RWPE1 (cell line): ENCODE measurements at regions not wholly inside any gene's neighbourhood (a gene's known extent, or its start where the extent isn't known, plus 50 kb on each side); places are given as distances from the start of the nearest gene placed in this dataset.

Experiments
- CTCF ChIA-PET: fragments of 350-600 bp; sonication (Branson Sonifier 250); formaldehyde crosslinking; extraction: SDS; loops from one replicate; lab custom pipeline; 2021; lab: Yijun Ruan, JAX
- POLR2A ChIA-PET: fragments of 400-600 bp; formaldehyde crosslinking; extraction: SDS; loops from one replicate; lab custom pipeline; 2020; ENCODE audit warnings: antibody characterized with exemption; ENCODE audit not compliant: low non-redundant PET; lab: Yijun Ruan, JAX
- DNase-seq: peaks from one replicate; pipeline ENCODE4 v3.0.0; 2012; ENCODE audit warnings: low spot score
- H3K27ac ChIP-seq: fragments of 450-650 bp; 2 replicates; pipeline ENCODE4 v1.5.1; 2017
- TF ChIP-seq, protein P1 (sequence below): fragments of 450-650 bp; conservative IDR thresholded peaks from 2 replicates; pipeline ENCODE4 v1.5.1; 2017; ENCODE audit warnings: low read depth, mild to moderate bottlenecking

DNA sequence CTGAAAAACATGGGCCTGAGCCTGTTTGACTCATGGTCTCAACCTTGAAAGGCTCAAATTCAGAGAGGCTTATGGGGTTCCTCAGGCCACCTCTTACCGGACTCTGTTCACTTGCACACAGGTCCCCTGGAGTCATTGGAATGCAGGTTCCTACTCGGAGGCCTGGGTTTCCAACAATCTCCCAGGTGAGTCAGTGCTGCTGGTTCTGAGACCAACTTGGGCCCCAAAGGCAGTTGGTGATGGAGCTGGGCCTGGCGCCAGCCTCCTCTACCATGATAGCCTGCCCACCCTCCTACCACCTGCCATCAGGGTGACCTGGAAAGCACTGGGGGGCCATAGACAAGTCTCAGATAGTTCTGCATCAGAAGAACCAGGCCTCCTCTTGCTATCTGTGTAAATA lies 188.4 kb downstream of the RGS3 start:
- no peak overlapping the region for H3K27ac ChIP-seq
- ChIA-PET CTCF (interaction anchor here (1.4 kb wide), 1 partner anchor 11 kb away, joined by 4 read pairs; no protein-coding TSS in a partner anchor), POLR2A (no interaction called here)
- TF ChIP-seq, protein P1, sequence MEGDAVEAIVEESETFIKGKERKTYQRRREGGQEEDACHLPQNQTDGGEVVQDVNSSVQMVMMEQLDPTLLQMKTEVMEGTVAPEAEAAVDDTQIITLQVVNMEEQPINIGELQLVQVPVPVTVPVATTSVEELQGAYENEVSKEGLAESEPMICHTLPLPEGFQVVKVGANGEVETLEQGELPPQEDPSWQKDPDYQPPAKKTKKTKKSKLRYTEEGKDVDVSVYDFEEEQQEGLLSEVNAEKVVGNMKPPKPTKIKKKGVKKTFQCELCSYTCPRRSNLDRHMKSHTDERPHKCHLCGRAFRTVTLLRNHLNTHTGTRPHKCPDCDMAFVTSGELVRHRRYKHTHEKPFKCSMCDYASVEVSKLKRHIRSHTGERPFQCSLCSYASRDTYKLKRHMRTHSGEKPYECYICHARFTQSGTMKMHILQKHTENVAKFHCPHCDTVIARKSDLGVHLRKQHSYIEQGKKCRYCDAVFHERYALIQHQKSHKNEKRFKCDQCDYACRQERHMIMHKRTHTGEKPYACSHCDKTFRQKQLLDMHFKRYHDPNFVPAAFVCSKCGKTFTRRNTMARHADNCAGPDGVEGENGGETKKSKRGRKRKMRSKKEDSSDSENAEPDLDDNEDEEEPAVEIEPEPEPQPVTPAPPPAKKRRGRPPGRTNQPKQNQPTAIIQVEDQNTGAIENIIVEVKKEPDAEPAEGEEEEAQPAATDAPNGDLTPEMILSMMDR, result no peak
- DNase-seq, result no peak

DNA sequence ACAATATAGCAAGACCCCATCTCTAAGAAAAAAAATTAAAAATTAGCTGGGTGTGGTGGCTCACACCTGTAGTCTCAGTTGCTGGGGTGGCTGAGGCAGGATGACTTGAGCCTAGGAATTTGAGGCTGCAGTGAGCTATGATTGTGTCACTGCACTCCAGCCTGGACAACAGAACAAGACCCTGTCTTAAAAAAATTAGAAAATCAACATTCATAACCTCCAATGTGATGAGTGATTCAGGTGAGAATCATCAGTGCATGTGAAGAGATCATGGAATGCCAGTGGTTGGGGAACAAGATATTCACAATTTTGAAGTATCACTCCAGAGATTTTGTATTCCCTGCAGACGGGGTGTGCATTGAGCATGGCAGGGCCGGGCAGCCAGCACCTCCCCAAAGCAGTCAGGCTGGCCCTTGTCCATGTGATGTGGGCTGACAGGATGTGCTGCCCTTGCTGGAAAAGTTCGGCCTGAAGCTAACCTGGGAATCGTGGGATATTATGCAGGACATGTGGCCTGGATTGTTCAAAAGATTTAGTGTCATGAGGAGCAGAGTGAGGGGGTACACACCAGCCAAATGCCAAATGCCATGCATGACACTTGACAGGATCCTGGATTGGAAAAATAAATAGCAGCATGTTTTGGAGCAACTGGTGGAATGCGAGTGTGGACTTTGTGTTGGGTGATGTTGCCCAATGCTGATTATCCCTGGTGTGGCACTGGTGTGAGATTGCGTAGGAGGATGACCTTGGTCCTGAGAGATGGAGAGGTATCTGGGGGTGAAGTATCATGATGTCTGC lies 189.0 kb downstream of the RGS3 start:
- CTCF ChIA-PET, result interaction anchor here (0.6 to 6.2 kb wide), 3 partner anchors 30 to 387 kb away, joined by 3 to 116 read pairs (median 5); no protein-coding TSS in a partner anchor
- TF ChIP-seq, protein P1, result no peak
- POLR2A ChIA-PET, result interaction anchor here (1.1 kb wide), 1 partner anchor 61 kb away, joined by 3 read pairs; no protein-coding TSS in a partner anchor
- H3K27ac ChIP-seq, result no peak overlapping the region
- DNase-seq, result no peak

DNA sequence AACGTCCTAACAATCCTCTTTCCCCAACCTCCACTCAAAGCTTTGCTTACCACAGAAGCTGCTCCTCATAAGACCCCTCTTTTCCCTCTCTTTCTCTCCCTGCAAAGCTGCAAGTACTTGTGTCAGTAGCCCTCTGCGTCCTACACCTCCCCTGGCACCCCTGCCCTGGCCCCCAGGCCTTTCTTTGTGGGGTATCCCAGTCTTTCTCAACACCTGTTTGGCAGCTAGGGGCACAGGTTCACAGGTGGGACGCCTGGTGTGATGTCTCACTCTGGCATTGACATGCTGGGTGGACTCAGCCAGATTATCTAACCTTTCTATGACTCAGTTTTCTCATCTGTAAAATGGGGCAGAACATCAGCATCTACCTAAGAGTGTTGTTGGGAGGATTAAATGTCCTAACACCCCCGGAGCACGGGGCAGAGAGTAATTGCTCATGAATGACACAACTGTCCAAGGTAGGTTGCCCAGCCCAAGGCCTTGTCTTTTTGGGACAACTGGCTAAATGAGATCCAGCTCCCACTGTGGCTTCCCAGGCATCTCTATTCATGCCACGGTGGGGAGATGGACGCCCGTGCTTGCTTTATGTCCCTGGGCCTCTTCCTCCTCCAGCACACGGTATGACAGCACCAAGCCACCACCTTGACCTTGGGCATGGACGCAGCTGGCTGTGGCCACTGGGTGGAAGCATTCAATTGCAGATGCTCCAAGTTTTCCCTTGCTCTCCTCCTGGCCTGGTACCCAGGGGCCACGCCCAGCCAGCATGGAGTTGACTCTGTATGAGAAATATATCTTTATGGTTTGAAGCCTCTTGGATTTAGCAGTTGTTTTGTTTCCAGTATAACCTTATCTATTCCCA lies 190.4 kb downstream of the RGS3 start:
- ChIA-PET CTCF (interaction anchor here (0.6 to 6.2 kb wide), 11 partner anchors 50 to 528 kb away, joined by 3 to 119 read pairs (median 5); partner anchors contain the start of gene ALAD), POLR2A (interaction anchor here (1.1 kb wide), 1 partner anchor 62 kb away, joined by 3 read pairs; no protein-coding TSS in a partner anchor)
- TF ChIP-seq, protein P1, result no peak
- no peak overlapping the region for H3K27ac ChIP-seq
- DNase-seq, result no peak

DNA sequence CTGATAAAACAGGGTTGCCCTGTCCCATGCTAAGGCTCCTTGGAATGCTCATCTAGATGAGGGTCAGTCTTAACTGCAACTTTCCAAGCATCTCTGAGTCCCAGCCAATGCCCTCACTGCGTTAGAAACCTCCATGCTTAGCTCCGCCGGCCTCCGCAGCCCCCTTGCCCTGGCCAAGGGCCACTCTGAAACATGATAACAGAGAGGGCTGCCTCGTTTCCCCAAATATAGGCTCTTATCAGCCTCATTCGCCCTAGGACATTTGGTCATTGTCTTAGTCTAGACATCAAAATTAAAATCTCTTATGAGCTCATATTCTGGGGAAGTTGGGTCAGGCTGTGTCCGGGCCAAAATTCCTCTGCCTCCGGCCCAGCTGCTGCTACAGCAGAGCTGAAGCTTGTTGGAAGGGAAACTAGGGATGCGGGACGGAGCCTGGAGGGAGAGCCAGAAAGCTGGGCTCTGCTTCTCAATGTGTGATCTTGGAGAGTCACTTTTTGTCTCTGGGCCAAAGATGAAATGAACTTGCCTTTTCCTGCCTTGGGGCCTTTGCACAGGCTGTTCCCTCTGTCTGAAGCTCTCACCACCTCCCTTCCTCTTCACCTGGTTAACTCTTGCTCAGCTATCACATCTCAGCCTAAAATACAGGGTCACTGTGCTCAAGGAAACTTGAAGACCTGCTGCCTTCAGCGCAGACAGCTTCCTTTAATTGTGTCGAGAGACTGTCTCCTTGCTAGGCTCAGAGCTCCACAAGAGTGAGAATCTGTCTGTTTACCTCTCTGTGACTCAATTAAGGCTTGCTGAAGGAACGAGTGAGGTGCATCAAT lies 191.3 kb downstream of the RGS3 start:
- ChIA-PET POLR2A (interaction anchor here (1.1 kb wide), 1 partner anchor 60 kb away, joined by 3 read pairs; no protein-coding TSS in a partner anchor), CTCF (interaction anchor here (0.5 to 6.2 kb wide), 35 partner anchors 9 to 770 kb away, joined by 3 to 119 read pairs (median 4); partner anchors contain the start of genes ALAD, CDC26, POLE3 and PRPF4)
- no peak for DNase-seq
- TF ChIP-seq, protein P1, result no peak
- no peak overlapping the region for H3K27ac ChIP-seq

DNA sequence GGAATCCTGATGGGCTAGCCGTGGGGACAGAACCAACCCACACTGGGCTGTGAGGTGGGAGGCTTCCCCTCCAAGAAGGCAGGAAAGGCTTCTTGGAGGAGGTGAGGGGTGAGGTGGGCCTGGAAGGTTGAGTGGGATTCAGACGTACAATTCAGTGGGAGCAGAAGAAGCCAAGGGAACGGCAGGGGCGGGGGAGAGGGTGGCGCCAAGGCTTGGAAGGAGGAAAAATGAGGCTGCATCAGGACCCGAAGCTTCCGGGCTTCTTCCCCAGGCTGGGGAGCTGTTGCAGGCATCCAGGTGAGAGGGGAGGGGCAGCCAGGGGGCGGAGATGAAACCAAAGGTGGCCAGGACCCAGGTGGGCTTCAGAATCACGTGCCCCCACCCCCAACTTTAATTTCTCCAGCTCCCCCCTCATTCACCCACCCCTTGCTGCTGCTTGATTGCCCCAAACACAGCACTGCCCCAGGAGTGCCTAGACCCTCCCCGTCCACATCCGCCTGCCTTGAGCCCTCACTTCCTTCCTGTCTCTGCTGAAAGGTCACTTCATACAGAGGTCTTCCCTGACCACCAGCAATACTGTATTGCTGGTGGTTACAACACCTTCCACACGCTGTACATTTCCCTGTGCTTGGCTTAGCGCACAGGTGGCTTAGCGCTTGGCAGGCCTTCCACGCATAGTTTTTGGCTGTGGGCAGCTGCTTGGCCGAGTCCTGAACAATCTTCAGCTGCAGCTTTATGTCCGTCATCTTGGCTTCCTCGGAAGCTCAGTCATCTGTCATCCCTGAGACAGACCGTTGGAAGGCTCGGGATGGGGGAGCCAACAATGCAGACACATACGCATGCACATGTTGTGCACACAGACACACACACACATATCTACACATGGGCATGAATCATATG lies 193.5 kb downstream of the RGS3 start:
- POLR2A ChIA-PET, result interaction anchor here (0.8 to 1.1 kb wide), 2 partner anchors 55 to 382 kb away, joined by 3 read pairs; partner anchors contain the start of gene CDC26
- TF ChIP-seq, protein P1, result no peak

More for the DNA sequence above, 193.5 kb downstream of the RGS3 start:
- CTCF ChIA-PET, result interaction anchor here (0.5 to 6.2 kb wide), 34 partner anchors 9 to 1213 kb away, joined by 3 to 119 read pairs (median 4); partner anchors contain the start of genes C9orf43 and POLE3
- DNase-seq, result no peak
- no peak overlapping the region for H3K27ac ChIP-seq
